Natural killer cell treated with Interleukin-12 subunit alpha and Interleukin-12 subunit beta and Interleukin-15 and Interleukin-18, amount 100 ng/mL, for 72 hours (primary cell): ENCODE measurements at regions not wholly inside any gene's neighbourhood (a gene's known extent, or its start where the extent isn't known, plus 50 kb on each side); places are given as distances from the start of the nearest gene placed in this dataset.

Experiments used
- ATAC-seq, 2 donors: fragments of 150-1000 bp; cut with Tn5 transposase in 1 of 2; sonication (Bioruptor Pico), chemical (Tn5 transposase) in 1 of 2; 2 replicates each; pipeline ENCODE4 v1.10.0; 2021
- DNase-seq: peaks from one replicate; pipeline ENCODE4 v3.0.0; 2022; ENCODE audit warnings: low spot score
- H3K27ac Mint-ChIP-seq, 2 donors: 1 replicate in 1 of 2; 2 replicates in 1 of 2; pipeline ENCODE4 v1.8.0; 2022; ENCODE audit warnings: mixed read lengths in 2 of 2, mild to moderate bottlenecking in 1 of 2, moderate library complexity in 1 of 2
- H3K27me3 Mint-ChIP-seq, 2 donors: 1 replicate in 1 of 2; 2 replicates in 1 of 2; pipeline ENCODE4 v1.8.0; 2022; ENCODE audit warnings: mixed read lengths in 2 of 2
- H3K36me3 Mint-ChIP-seq: one replicate; pipeline ENCODE4 v1.8.0; 2022; ENCODE audit warnings: mixed read lengths
- H3K4me1 Mint-ChIP-seq, 2 donors: 1 replicate in 1 of 2; 2 replicates in 1 of 2; pipeline ENCODE4 v1.8.0; 2022; ENCODE audit warnings: low read depth in 2 of 2, mixed read lengths in 2 of 2, mild to moderate bottlenecking in 1 of 2
- H3K4me3 Mint-ChIP-seq: one replicate; pipeline ENCODE4 v1.8.0; 2022; ENCODE audit warnings: mixed read lengths
- H3K9me3 Mint-ChIP-seq: 2 replicates; pipeline ENCODE4 v1.8.0; 2022; ENCODE audit warnings: mixed read lengths

GRCh38 chr2:12870692-12871091, 154.0 kb downstream of the TRIB2 start:
- Mint-ChIP-seq H3K36me3 (peaks cover 15% of the 10 kb centered on the region), H3K4me3 (no peak overlapping the region), H3K9me3 (no peaks in the 10 kb centered on the region), H3K27me3 (peaks cover 7 to 15% of the 10 kb centered on the region in 2 donors), H3K27ac (no peak overlapping the region), H3K4me1 (peaks cover 0 to 4% of the 10 kb centered on the region in 2 donors)
- ATAC-seq (no peak), DNase-seq (no peak)

GRCh38 chr2:12871694-12872315, 155.1 kb downstream of the TRIB2 start:
- peaks cover 0 to 4% of the 10 kb centered on the region in 2 donors for H3K4me1 Mint-ChIP-seq
- DNase-seq: no peak
- H3K4me3 Mint-ChIP-seq: no peak overlapping the region
- H3K9me3 Mint-ChIP-seq: no peaks in the 10 kb centered on the region
- ATAC-seq: no peak
- H3K36me3 Mint-ChIP-seq: peaks cover 5% of the 10 kb centered on the region
- H3K27me3 Mint-ChIP-seq: peaks cover 7 to 15% of the 10 kb centered on the region in 2 donors
- no peak overlapping the region for H3K27ac Mint-ChIP-seq

GRCh38 chr2:12877761-12878160, 161.0 kb downstream of the TRIB2 start:
- peaks cover 0 to 4% of the 10 kb centered on the region in 2 donors for H3K4me1 Mint-ChIP-seq
- H3K36me3 Mint-ChIP-seq: no peaks in the 10 kb centered on the region
- no peak overlapping the region for H3K27ac Mint-ChIP-seq
- H3K27me3 Mint-ChIP-seq: peaks cover 4% of the 10 kb centered on the region in 2 donors
- ATAC-seq (no peak), DNase-seq (no peak)
- H3K4me3 Mint-ChIP-seq: no peak overlapping the region
- no peaks in the 10 kb centered on the region for H3K9me3 Mint-ChIP-seq

GRCh38 chr2:12879649-12880048, 162.9 kb downstream of the TRIB2 start:
- Mint-ChIP-seq H3K27ac (no peak overlapping the region), H3K27me3 (peaks cover 0 to 6% of the 10 kb centered on the region in 2 donors), H3K36me3 (no peaks in the 10 kb centered on the region), H3K4me1 (peaks cover 0 to 6% of the 10 kb centered on the region in 2 donors), H3K9me3 (no peaks in the 10 kb centered on the region), H3K4me3 (no peak overlapping the region)
- ATAC-seq (no peak), DNase-seq (no peak)

- ATAC-seq (no peak), DNase-seq (no peak)
- H3K27ac Mint-ChIP-seq: no peak overlapping the region
- H3K9me3 Mint-ChIP-seq: no peaks in the 10 kb centered on the region
- no peaks in the 10 kb centered on the region for H3K36me3 Mint-ChIP-seq
- H3K4me1 Mint-ChIP-seq: peaks cover 0 to 6% of the 10 kb centered on the region in 2 donors
- H3K27me3 Mint-ChIP-seq: peaks cover 0 to 6% of the 10 kb centered on the region in 2 donors
- H3K4me3 Mint-ChIP-seq: no peak overlapping the region
These were observed 165.2 kb downstream of the TRIB2 start for GRCh38 chr2:12881952-12882351.

- DNase-seq: no peak
- H3K4me3 Mint-ChIP-seq: no peak overlapping the region
- peaks cover 0 to 6% of the 10 kb centered on the region in 2 donors for H3K4me1 Mint-ChIP-seq
- no peaks in the 10 kb centered on the region for H3K36me3 Mint-ChIP-seq
- no peak for ATAC-seq
- H3K27ac Mint-ChIP-seq: no peak overlapping the region
- no peaks in the 10 kb centered on the region for H3K9me3 Mint-ChIP-seq
- peaks cover 0 to 6% of the 10 kb centered on the region in 2 donors for H3K27me3 Mint-ChIP-seq
These were observed 165.7 kb downstream of the TRIB2 start for GRCh38 chr2:12882393-12882792.

GRCh38 chr2:12883906-12884305, 167.2 kb downstream of the TRIB2 start:
- Mint-ChIP-seq H3K4me1 (peaks cover 0 to 8% of the 10 kb centered on the region in 2 donors), H3K27me3 (peaks cover 0 to 6% of the 10 kb centered on the region in 2 donors), H3K9me3 (no peaks in the 10 kb centered on the region), H3K4me3 (no peak overlapping the region), H3K27ac (no peak overlapping the region), H3K36me3 (no peaks in the 10 kb centered on the region)
- no peak for DNase-seq
- ATAC-seq: no peak

- Mint-ChIP-seq H3K9me3 (no peaks in the 10 kb centered on the region), H3K27me3 (peaks cover 0 to 6% of the 10 kb centered on the region in 2 donors), H3K4me1 (peaks cover 0 to 8% of the 10 kb centered on the region in 2 donors), H3K4me3 (no peak overlapping the region), H3K27ac (no peak overlapping the region), H3K36me3 (no peaks in the 10 kb centered on the region)
- ATAC-seq (no peak), DNase-seq (no peak)
These were observed 168.1 kb downstream of the TRIB2 start for GRCh38 chr2:12884713-12885282.

- H3K27ac Mint-ChIP-seq: no peak overlapping the region
- no peaks in the 10 kb centered on the region for H3K27me3 Mint-ChIP-seq
- peaks cover 14% of the 10 kb centered on the region for H3K36me3 Mint-ChIP-seq
- H3K4me3 Mint-ChIP-seq: no peak overlapping the region
- ATAC-seq (no peak), DNase-seq (no peak)
- H3K4me1 Mint-ChIP-seq: peaks cover 0 to 2% of the 10 kb centered on the region in 2 donors
- peaks cover 9% of the 10 kb centered on the region for H3K9me3 Mint-ChIP-seq
These were observed 173.3 kb downstream of the TRIB2 start for GRCh38 chr2:12890066-12890465.

- DNase-seq (no peak), ATAC-seq (no peak)
- no peaks in the 10 kb centered on the region for H3K27me3 Mint-ChIP-seq
- no peak overlapping the region for H3K4me3 Mint-ChIP-seq
- peaks cover 12% of the 10 kb centered on the region for H3K9me3 Mint-ChIP-seq
- H3K4me1 Mint-ChIP-seq: peaks cover 0 to 2% of the 10 kb centered on the region in 2 donors
- H3K27ac Mint-ChIP-seq: no peak overlapping the region
- peaks cover 16% of the 10 kb centered on the region for H3K36me3 Mint-ChIP-seq
These were observed 173.8 kb downstream of the TRIB2 start for GRCh38 chr2:12890481-12890991.

GRCh38 chr2:12895017-12895416, 178.3 kb downstream of the TRIB2 start:
- peaks cover 12% of the 10 kb centered on the region for H3K9me3 Mint-ChIP-seq
- no peak overlapping the region for H3K4me3 Mint-ChIP-seq
- ATAC-seq: no peak
- H3K27ac Mint-ChIP-seq: no peak overlapping the region
- peaks cover 10 to 16% of the 10 kb centered on the region in 2 donors for H3K4me1 Mint-ChIP-seq
- DNase-seq: no peak
- no peaks in the 10 kb centered on the region for H3K27me3 Mint-ChIP-seq
- H3K36me3 Mint-ChIP-seq: peaks cover 16% of the 10 kb centered on the region

GRCh38 chr2:12896318-12896982, 179.7 kb downstream of the TRIB2 start:
- Mint-ChIP-seq H3K4me1 (peaks cover 10 to 16% of the 10 kb centered on the region in 2 donors), H3K27ac (no peak overlapping the region), H3K9me3 (peaks cover 9% of the 10 kb centered on the region), H3K27me3 (no peaks in the 10 kb centered on the region), H3K4me3 (no peak overlapping the region), H3K36me3 (peaks cover 11% of the 10 kb centered on the region)
- ATAC-seq (no peak), DNase-seq (no peak)

GRCh38 chr2:12897181-12897580, 180.4 kb downstream of the TRIB2 start:
- Mint-ChIP-seq H3K36me3 (peaks cover 5% of the 10 kb centered on the region), H3K4me1 (peaks cover 10 to 16% of the 10 kb centered on the region in 2 donors), H3K4me3 (no peak overlapping the region), H3K27me3 (no peaks in the 10 kb centered on the region), H3K27ac (no peak overlapping the region), H3K9me3 (peaks cover 6% of the 10 kb centered on the region)
- ATAC-seq (no peak), DNase-seq (no peak)

- DNase-seq (no peak), ATAC-seq (no peak)
- peaks cover 0 to 11% of the 10 kb centered on the region in 2 donors for H3K27me3 Mint-ChIP-seq
- no peaks in the 10 kb centered on the region for H3K9me3 Mint-ChIP-seq
- H3K27ac Mint-ChIP-seq: no peak overlapping the region
- no peaks in the 10 kb centered on the region for H3K36me3 Mint-ChIP-seq
- no peaks in the 10 kb centered on the region for H3K4me1 Mint-ChIP-seq
- H3K4me3 Mint-ChIP-seq: no peak overlapping the region
These were observed 186.5 kb downstream of the TRIB2 start for GRCh38 chr2:12903272-12903671.
